ENCODE measurements at regions not wholly inside any gene's neighbourhood (a gene's known extent, or its start where the extent isn't known, plus 50 kb on each side); places are given as distances from the start of the nearest gene placed in this dataset.

DNA sequence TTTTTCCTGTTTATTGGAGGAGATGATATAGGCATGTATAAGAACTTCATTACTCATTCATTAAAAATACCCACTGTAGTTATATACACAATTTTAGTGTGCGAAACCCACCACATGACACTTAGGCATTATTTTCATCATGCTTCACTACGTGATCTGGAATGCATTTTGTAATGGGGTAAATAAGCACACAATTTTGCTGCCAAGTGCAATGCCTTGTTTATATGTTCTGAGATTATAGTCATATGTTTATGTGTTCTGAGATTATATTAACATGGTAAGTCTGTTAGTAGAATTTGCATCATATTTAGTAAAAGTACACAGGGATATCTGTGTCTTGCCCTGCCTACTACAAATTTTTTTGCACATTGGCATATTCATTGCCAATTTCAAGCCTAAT lies 1123.0 kb downstream of the LRFN5 start:
- Histone ChIP-seq H3K79me2 (ENCODE audit: insufficient read depth) (no peaks in the 10 kb centered on the region), H4K20me1 (ENCODE audit: insufficient read depth) (no peaks in the 10 kb centered on the region), H3K9ac (no peak overlapping the region), H3K27me3 (ENCODE audit: insufficient read depth) (no peaks in the 10 kb centered on the region), H3K9me3 (no peaks in the 10 kb centered on the region), H3K36me3 (replicated peaks in 1 of 2; ENCODE audit: control insufficient read depth in 1 of 2, insufficient read depth in 2 of 2, low read length in 1 of 2) (no peaks in the 10 kb centered on the region), H3K9me2 (no peaks in the 10 kb centered on the region), H3F3A (replicated peaks; ENCODE audit: insufficient read depth) (no peaks in the 10 kb centered on the region), H3K27ac (ENCODE audit: low read depth in 2 of 2, low read length in 1 of 2) (no peak overlapping the region), H2AFZ (ENCODE audit: low read depth) (no peak overlapping the region), H3K4me1 (ENCODE audit: control insufficient read depth in 1 of 2, insufficient read depth in 2 of 2, low read depth in 1 of 2, low read length in 1 of 2) (no peaks in the 10 kb centered on the region), H3K4me3 (ENCODE audit: low read depth in 2 of 2, low read length in 1 of 2) (no peak overlapping the region), H3K4me2 (no peak overlapping the region)
- ChIA-PET CTCF (no interaction called here), POLR2A (no interaction called here)
- DNase-seq: no peak
- TF ChIP-seq, protein P1, sequence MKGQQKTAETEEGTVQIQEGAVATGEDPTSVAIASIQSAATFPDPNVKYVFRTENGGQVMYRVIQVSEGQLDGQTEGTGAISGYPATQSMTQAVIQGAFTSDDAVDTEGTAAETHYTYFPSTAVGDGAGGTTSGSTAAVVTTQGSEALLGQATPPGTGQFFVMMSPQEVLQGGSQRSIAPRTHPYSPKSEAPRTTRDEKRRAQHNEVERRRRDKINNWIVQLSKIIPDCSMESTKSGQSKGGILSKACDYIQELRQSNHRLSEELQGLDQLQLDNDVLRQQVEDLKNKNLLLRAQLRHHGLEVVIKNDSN (IDR thresholded peaks at IDR 0.05; ENCODE audit: borderline replicate concordance, low read depth): no peak
- TF ChIP-seq TEAD4 (IDR thresholded peaks at IDR 0.05; ENCODE audit: borderline replicate concordance, insufficient read depth) (no peak), GABPA (IDR thresholded peaks at IDR 0.05; ENCODE audit: low read depth) (no peak), NRF1 (IDR thresholded peaks at IDR 0.05; ENCODE audit: low read depth, low read length) (no peak), RXRA (IDR thresholded peaks at IDR 0.05; ENCODE audit: borderline replicate concordance, low read depth) (no peak), RFX5 (IDR thresholded peaks at IDR 0.05; ENCODE audit: low read length) (no peak), RCOR1 (IDR thresholded peaks at IDR 0.05; ENCODE audit: low read length) (no peak), RAD21 (IDR thresholded peaks at IDR 0.05; ENCODE audit: low read length) (no peak), ELF1 (IDR thresholded peaks at IDR 0.05) (no peak), TAF1 (IDR thresholded peaks at IDR 0.05; ENCODE audit: borderline replicate concordance, low read depth, low read length) (no peak)
- TF ChIP-seq, protein P2, sequence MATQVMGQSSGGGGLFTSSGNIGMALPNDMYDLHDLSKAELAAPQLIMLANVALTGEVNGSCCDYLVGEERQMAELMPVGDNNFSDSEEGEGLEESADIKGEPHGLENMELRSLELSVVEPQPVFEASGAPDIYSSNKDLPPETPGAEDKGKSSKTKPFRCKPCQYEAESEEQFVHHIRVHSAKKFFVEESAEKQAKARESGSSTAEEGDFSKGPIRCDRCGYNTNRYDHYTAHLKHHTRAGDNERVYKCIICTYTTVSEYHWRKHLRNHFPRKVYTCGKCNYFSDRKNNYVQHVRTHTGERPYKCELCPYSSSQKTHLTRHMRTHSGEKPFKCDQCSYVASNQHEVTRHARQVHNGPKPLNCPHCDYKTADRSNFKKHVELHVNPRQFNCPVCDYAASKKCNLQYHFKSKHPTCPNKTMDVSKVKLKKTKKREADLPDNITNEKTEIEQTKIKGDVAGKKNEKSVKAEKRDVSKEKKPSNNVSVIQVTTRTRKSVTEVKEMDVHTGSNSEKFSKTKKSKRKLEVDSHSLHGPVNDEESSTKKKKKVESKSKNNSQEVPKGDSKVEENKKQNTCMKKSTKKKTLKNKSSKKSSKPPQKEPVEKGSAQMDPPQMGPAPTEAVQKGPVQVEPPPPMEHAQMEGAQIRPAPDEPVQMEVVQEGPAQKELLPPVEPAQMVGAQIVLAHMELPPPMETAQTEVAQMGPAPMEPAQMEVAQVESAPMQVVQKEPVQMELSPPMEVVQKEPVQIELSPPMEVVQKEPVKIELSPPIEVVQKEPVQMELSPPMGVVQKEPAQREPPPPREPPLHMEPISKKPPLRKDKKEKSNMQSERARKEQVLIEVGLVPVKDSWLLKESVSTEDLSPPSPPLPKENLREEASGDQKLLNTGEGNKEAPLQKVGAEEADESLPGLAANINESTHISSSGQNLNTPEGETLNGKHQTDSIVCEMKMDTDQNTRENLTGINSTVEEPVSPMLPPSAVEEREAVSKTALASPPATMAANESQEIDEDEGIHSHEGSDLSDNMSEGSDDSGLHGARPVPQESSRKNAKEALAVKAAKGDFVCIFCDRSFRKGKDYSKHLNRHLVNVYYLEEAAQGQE (IDR thresholded peaks at IDR 0.05; ENCODE audit: low read depth, low read length): no peak
- TF ChIP-seq, protein P3, sequence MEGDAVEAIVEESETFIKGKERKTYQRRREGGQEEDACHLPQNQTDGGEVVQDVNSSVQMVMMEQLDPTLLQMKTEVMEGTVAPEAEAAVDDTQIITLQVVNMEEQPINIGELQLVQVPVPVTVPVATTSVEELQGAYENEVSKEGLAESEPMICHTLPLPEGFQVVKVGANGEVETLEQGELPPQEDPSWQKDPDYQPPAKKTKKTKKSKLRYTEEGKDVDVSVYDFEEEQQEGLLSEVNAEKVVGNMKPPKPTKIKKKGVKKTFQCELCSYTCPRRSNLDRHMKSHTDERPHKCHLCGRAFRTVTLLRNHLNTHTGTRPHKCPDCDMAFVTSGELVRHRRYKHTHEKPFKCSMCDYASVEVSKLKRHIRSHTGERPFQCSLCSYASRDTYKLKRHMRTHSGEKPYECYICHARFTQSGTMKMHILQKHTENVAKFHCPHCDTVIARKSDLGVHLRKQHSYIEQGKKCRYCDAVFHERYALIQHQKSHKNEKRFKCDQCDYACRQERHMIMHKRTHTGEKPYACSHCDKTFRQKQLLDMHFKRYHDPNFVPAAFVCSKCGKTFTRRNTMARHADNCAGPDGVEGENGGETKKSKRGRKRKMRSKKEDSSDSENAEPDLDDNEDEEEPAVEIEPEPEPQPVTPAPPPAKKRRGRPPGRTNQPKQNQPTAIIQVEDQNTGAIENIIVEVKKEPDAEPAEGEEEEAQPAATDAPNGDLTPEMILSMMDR (IDR thresholded peaks at IDR 0.05): no peak
- TF ChIP-seq, protein P4, sequence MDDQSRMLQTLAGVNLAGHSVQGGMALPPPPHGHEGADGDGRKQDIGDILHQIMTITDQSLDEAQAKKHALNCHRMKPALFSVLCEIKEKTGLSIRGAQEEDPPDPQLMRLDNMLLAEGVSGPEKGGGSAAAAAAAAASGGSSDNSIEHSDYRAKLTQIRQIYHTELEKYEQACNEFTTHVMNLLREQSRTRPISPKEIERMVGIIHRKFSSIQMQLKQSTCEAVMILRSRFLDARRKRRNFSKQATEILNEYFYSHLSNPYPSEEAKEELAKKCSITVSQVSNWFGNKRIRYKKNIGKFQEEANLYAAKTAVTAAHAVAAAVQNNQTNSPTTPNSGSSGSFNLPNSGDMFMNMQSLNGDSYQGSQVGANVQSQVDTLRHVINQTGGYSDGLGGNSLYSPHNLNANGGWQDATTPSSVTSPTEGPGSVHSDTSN (IDR thresholded peaks at IDR 0.05): no peak
- TF ChIP-seq, protein P5, sequence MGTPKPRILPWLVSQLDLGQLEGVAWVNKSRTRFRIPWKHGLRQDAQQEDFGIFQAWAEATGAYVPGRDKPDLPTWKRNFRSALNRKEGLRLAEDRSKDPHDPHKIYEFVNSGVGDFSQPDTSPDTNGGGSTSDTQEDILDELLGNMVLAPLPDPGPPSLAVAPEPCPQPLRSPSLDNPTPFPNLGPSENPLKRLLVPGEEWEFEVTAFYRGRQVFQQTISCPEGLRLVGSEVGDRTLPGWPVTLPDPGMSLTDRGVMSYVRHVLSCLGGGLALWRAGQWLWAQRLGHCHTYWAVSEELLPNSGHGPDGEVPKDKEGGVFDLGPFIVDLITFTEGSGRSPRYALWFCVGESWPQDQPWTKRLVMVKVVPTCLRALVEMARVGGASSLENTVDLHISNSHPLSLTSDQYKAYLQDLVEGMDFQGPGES (IDR thresholded peaks at IDR 0.05; ENCODE audit: low read depth, low read length): no peak
- WGBS (ENCODE audit: low lambda C conversion rate): 46% methylated on average over 2 of the region's 2 CpGs

Measured in SK-N-SH (cell line).